Adipocyte (in vitro differentiated cells): ENCODE measurements at regions not wholly inside any gene's neighbourhood (a gene's known extent, or its start where the extent isn't known, plus 50 kb on each side); places are given as distances from the start of the nearest gene placed in this dataset.

Experiments used
- DNase-seq: peaks from one replicate; pipeline ENCODE4 v3.0.0-alpha.2; 2015; ENCODE audit warnings: low read depth
- H3K27me3 ChIP-seq: replicated peaks from 2 replicates; pipeline ENCODE4 v1.7.0; 2013; ENCODE audit warnings: mild to moderate bottlenecking, low read length, moderate library complexity; ENCODE audit not compliant: control insufficient read depth, insufficient read depth
- H3K36me3 ChIP-seq: 2 replicates; pipeline ENCODE4 v1.7.0; 2013; ENCODE audit warnings: low read length, mild to moderate bottlenecking, moderate library complexity; ENCODE audit not compliant: control insufficient read depth, insufficient read depth, severe bottlenecking
- H3K4me1 ChIP-seq: 2 replicates; pipeline ENCODE4 v1.7.0; 2013; ENCODE audit warnings: mild to moderate bottlenecking, low read length, moderate library complexity; ENCODE audit not compliant: control insufficient read depth, insufficient read depth
- H3K4me3 ChIP-seq: 2 replicates; pipeline ENCODE4 v1.7.0; 2013; ENCODE audit warnings: mild to moderate bottlenecking, low read length, moderate library complexity
- H3K9ac ChIP-seq: 2 replicates; pipeline ENCODE4 v1.7.0; 2013; ENCODE audit warnings: mild to moderate bottlenecking, low read length, moderate library complexity
- H3K9me3 ChIP-seq: 2 replicates; pipeline ENCODE4 v1.7.0; 2013; ENCODE audit warnings: mild to moderate bottlenecking, low read length, moderate library complexity; ENCODE audit not compliant: control insufficient read depth

DNA sequence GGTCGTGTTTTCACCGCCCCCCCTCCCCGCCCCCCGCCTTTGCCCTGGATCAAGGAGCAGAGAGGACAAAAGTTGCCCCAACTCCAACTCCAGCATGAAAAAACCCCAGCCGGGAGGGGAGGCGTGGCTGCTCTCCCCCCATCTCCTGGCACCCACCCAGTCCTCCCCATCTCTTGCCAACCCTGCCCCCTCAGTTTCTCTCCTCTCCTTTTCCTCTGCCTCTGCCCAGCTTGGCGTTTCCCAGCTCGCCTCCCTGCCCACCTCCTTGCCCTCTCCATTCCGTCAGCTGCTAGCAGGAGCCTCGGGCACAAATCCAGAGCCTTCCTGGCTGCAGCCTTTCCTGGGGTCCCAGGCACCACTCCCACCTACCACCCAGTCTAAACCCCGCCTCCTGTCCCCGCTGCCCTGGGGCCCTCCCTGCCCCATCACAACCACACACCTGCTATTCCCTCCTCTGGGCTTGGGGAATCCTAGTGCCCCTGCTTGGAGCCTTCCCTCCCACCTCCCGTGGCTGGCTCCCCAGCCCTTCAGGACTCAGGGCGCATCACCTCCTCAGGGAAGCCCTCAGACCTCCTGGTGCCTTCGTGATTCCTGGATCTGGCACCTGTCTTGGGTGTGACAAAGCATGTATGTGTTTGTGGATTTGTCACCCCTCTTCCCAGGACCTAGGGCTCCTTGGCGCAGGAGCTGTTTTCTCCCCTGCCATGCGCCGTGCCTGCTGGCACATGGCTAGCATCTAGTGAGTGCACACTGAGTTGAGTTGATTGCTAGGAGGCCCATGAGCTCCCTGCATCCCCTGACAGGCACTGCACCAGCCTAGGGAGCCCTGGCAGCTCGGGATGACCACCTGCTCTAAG is 209.1 kb downstream of the TFCP2L1 start:
- H3K9me3 ChIP-seq, result no peaks in the 10 kb centered on the region
- H3K4me3 ChIP-seq, result no peak overlapping the region
- DNase-seq, result no peak
- H3K27me3 ChIP-seq, result peaks cover 17% of the 10 kb centered on the region
- peaks cover 2% of the 10 kb centered on the region for H3K4me1 ChIP-seq
- no peaks in the 10 kb centered on the region for H3K36me3 ChIP-seq
- peak overlapping the region; percentile 50 for H3K9ac ChIP-seq

DNA sequence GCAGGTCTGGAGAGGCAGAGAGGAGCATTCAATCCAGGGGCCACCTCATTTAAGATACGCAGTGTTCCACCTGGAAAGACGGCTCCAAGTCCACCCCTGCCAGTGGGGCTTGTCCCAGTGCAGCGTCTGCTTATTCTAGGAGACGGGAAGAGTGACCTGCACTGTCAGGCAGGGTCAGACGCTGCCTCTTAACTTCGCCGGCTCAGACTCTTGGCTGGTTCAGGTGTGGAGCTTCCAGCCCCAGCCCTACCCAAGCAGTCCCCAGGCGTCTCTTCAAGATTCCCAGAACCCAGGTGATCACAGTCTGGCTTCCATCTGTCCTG is 208.5 kb downstream of the TFCP2L1 start:
- Histone ChIP-seq H3K9me3 (no peaks in the 10 kb centered on the region), H3K4me3 (no peak overlapping the region), H3K27me3 (peaks cover 22% of the 10 kb centered on the region), H3K4me1 (peaks cover 2% of the 10 kb centered on the region), H3K9ac (no peak overlapping the region), H3K36me3 (no peaks in the 10 kb centered on the region)
- no peak for DNase-seq

DNA sequence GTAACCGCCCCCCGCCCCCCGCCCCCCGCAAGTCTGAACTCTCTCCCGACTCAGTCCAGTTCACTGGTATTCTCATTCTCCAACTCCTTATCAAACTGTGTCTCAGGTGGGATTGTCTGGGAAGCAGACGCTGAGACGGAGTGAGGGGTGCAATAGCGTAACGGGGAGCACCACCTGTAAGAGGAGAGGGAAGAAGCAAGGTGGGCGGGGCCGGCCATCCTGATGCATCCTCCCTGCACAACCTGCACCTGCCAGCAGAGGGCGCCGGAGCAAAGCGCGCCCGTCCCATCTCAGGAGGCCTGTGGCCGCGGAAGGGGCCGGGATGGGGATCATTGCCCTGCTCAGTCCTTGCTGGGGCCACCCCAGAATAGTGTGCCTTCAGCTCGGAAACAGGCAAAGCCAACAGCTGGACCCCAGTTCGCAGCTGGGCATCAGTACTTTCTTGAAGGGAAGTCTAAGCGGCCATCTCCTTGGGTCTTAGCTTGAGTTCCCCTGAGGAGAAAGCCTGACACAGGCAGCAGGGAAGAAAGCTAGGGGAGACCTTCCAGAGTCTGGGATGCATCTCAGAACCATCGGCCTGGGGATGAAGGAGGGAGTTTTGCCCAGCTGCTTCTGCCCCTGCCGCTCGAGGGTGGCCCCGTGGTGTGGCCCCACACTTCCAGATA is 208.0 kb downstream of the TFCP2L1 start:
- H3K4me3 ChIP-seq, result no peak overlapping the region
- DNase-seq, result peak; percentile 70
- H3K4me1 ChIP-seq, result peaks cover 2% of the 10 kb centered on the region
- H3K9ac ChIP-seq, result no peak overlapping the region
- H3K9me3 ChIP-seq, result no peaks in the 10 kb centered on the region
- peaks cover 26% of the 10 kb centered on the region for H3K27me3 ChIP-seq
- no peaks in the 10 kb centered on the region for H3K36me3 ChIP-seq

DNA sequence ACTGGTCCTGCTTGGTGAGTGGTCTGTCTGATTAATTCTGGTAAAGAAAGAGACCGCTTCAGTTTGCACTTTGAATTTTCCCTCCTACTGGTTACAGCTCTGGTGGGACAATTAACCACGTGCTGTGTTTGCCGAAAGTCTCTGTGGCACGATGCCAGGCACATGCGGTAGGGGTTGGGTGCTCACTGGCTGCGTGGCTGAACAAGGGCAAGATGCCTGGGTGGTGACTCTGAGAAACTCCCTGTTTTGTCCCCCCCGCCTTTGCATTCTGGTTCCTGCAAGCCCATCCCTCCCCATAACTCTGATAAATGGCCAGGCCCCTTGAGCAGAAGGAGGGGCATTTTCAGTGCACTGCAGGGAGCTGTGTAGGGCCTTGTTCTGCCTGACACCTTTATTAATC is 206.1 kb downstream of the TFCP2L1 start:
- Histone ChIP-seq H3K9ac (no peak overlapping the region), H3K4me1 (peaks cover 2% of the 10 kb centered on the region), H3K36me3 (no peaks in the 10 kb centered on the region), H3K27me3 (peaks cover 36% of the 10 kb centered on the region), H3K4me3 (no peak overlapping the region), H3K9me3 (no peaks in the 10 kb centered on the region)
- no peak for DNase-seq

DNA sequence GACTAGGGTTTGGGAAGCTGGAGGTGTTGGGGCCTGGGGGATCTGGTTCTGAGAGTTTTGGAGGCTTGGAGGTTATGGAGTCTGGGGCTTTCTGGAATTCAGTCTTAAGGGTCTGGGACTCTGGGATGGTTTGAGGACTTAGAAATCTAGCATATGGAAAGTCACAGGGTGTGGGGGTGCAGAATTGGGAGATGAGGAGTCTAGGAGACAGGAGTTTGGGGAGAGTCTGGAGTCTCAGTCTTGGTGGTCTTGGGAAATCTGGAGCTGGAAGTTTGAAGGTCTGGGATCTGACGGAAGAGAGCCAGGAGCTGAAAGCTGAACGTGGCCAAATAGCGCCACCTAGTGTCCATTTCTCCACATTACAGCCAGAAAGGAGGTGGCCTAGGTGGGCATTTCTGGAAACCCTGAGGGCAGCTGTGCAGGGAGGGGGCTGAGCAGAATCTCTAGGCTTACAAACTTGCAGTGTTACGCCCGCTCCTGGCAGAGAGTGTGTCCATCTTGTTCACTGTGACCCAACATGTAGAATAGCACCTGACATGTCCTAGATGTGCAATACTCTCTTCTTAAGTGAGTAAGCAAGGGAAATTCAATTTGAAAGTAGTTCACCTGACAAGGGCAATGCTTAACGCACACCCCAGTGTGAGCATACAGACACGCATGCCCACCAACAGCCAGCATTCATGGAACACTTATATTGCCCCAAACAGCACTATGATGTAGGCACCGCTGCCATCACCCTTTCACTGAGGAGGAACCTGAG is 204.8 kb downstream of the TFCP2L1 start:
- no peaks in the 10 kb centered on the region for H3K9me3 ChIP-seq
- H3K36me3 ChIP-seq, result no peaks in the 10 kb centered on the region
- H3K4me3 ChIP-seq, result no peak overlapping the region
- peak; percentile 84 for DNase-seq
- H3K27me3 ChIP-seq, result peaks cover 47% of the 10 kb centered on the region
- peaks cover 2% of the 10 kb centered on the region for H3K4me1 ChIP-seq
- no peak overlapping the region for H3K9ac ChIP-seq

DNA sequence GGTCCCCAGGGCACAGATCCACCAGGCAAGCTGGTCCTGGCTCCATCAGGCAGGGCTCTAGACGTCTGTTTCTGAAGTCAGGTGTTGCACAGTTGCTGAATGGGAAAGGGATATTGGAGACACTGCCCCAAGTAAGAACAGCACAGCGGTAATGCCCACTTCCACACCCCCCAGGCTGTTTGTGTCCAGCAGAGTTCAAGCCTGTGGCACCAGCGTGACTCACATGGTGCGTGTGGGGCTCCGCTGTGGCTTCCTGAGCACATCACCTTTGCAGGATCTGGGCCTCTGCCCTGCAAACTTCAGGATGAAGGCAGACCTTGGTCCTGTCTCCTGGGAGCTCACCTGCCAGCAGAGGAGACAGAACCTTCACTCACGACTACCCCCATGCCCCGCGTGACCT is 203.3 kb downstream of the TFCP2L1 start:
- Histone ChIP-seq H3K4me3 (no peak overlapping the region), H3K9ac (no peak overlapping the region), H3K36me3 (no peaks in the 10 kb centered on the region), H3K9me3 (no peaks in the 10 kb centered on the region), H3K27me3 (peaks cover 51% of the 10 kb centered on the region), H3K4me1 (no peaks in the 10 kb centered on the region)
- no peak for DNase-seq

DNA sequence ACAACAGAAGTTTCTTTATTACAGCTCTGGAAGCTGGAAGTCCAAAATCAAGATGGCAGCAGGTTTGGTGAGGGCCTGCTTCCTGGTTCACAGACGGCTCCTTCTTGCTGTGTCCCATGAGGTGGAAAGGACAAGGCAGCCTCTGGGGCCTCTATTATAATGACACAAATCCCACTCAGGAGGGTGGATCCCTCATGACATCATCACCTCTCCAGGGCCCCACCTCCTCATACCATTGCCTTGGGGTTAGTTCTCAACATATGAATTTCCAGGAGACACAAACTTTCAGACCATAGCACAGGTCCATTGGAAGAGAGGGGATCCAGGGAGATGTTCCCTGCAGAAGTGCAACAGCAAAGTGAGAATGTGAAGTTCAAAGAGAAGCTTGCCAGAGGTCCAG is 202.8 kb downstream of the TFCP2L1 start:
- no peak overlapping the region for H3K9ac ChIP-seq
- H3K36me3 ChIP-seq, result no peaks in the 10 kb centered on the region
- no peak overlapping the region for H3K4me3 ChIP-seq
- no peaks in the 10 kb centered on the region for H3K9me3 ChIP-seq
- no peak for DNase-seq
- H3K27me3 ChIP-seq, result peaks cover 54% of the 10 kb centered on the region
- no peaks in the 10 kb centered on the region for H3K4me1 ChIP-seq

DNA sequence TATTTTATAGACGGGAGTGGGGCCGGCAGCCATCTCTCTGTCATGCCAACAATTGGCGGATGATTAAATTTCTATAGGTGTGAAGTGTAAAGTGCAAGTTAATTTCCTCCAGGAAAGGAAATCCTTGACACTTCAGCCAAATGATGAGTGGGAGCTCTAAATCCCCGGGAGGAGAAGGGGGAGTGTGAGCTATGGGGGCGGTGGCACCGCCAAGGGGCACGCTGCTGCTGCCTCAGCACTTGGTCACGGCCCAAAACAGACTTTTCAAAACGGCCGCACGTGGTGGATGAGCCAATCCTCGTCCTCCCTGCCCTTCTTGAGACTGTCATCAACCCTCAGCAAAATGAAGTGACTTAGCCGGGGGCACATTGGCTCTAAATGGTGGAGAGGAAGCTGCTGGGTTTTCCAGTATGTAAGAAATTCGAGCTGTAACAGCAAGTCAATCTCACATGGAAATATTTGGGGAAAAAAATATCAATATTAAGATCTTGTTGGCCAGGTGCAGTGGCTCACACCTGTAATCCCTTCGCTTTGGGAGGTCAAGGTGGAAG is 200.8 kb downstream of the TFCP2L1 start:
- Histone ChIP-seq H3K4me1 (peaks cover 5% of the 10 kb centered on the region), H3K9me3 (no peaks in the 10 kb centered on the region), H3K36me3 (no peaks in the 10 kb centered on the region), H3K9ac (no peak overlapping the region), H3K27me3 (peaks cover 52% of the 10 kb centered on the region), H3K4me3 (no peak overlapping the region)
- no peak for DNase-seq

DNA sequence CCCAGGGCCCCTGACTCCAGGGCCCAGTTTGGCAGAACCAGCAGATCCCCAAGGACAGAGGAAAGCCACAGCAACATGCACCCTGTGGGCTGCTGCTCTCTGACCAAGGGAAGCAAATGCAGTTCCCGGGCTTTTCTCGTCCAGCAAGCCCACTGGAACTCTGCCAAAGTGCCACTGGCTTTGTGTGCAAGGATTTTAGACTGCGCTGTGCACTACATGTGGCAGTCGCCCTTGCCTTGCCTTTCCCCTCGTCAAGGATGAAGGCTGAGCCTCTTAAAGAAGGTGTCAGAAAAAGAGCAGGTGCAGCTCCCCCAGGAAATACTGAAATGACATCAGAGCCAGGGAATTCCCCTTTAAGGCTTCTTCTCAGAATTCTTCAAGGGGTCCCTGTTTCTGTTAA is 199.2 kb downstream of the TFCP2L1 start:
- DNase-seq, result no peak
- Histone ChIP-seq H3K9me3 (no peaks in the 10 kb centered on the region), H3K27me3 (peaks cover 50% of the 10 kb centered on the region), H3K9ac (no peak overlapping the region), H3K36me3 (no peaks in the 10 kb centered on the region), H3K4me3 (no peak overlapping the region), H3K4me1 (peaks cover 9% of the 10 kb centered on the region)

DNA sequence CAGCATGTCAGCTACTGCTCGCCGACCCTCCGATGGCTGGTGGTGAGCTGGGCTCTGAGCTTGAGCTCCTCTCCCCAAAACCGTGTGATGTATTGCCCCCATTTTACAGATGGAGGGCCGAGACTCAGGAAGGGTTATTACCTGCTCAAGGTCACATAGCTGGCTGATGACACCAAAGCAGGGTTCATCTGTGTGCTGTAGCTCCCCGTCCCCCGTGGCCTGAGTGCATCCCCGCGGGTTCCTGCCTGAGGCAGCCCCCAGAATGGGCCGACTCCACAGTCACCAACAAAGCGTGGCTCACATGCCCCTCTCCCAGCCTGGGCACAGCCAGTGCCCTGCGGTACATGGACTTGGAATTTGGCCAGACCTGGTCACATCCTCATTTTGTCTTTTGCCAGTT is 198.6 kb downstream of the TFCP2L1 start:
- Histone ChIP-seq H3K27me3 (peaks cover 44% of the 10 kb centered on the region), H3K9me3 (no peaks in the 10 kb centered on the region), H3K9ac (no peak overlapping the region), H3K4me3 (no peak overlapping the region), H3K4me1 (peaks cover 9% of the 10 kb centered on the region), H3K36me3 (no peaks in the 10 kb centered on the region)
- no peak for DNase-seq

DNA sequence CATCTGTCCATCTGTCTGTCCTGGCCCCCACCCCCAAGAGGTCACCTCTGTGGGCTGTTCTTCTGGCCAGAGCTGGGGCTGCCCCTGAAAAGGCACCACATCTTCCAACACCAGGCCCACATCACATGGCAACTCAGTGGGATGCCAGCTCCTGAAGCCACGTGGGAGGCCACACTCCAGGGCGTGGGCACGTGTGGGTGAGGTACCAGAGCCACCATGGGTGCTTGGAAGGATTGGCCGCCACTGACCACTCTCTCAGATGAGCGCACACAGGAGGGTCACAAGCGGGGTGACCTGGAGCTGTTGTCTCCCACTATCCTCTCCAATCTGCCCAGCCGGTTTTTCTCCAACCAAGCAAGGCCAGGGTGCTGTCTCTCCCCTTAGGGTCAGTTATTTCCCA is 197.9 kb downstream of the TFCP2L1 start:
- Histone ChIP-seq H3K36me3 (no peaks in the 10 kb centered on the region), H3K9ac (no peak overlapping the region), H3K9me3 (no peaks in the 10 kb centered on the region), H3K4me1 (peaks cover 9% of the 10 kb centered on the region), H3K27me3 (peaks cover 40% of the 10 kb centered on the region), H3K4me3 (no peak overlapping the region)
- DNase-seq, result no peak
